Smooth muscle cell (in vitro differentiated cells): ENCODE measurements at regions not wholly inside any gene's neighbourhood (a gene's known extent, or its start where the extent isn't known, plus 50 kb on each side); places are given as distances from the start of the nearest gene placed in this dataset.

Experiments
- DNase-seq: peaks from one replicate; lab custom pipeline; 2025; ENCODE audit not compliant: unreplicated experiment; lab: John Stamatoyannopoulos, UW
- H2AFZ ChIP-seq: fragments of 200-600 bp; sonication (generic); 2 replicates; pipeline ENCODE4 v1.6.0; 2016; ENCODE audit warnings: antibody characterized with exemption, low read depth, mild to moderate bottlenecking
- H3F3A ChIP-seq: fragments of 200-600 bp; sonication (generic); 2 replicates; pipeline ENCODE4 v1.6.0; 2017; ENCODE audit warnings: antibody characterized with exemption, low read depth
- H3K27ac ChIP-seq: fragments of 200-600 bp; sonication (generic); 2 replicates; pipeline ENCODE4 v1.5.1; 2016; ENCODE audit warnings: low read depth, mild to moderate bottlenecking
- H3K27me3 ChIP-seq: fragments of 200-600 bp; sonication (generic); 2 replicates; pipeline ENCODE4 v1.6.1; 2016; ENCODE audit warnings: low read depth, mild to moderate bottlenecking
- H3K36me3 ChIP-seq: fragments of 200-600 bp; sonication (generic); 2 replicates; pipeline ENCODE4 v1.5.1; 2016; ENCODE audit warnings: low read depth
- H3K4me1 ChIP-seq: fragments of 200-600 bp; sonication (generic); 2 replicates; pipeline ENCODE4 v1.5.1; 2016; ENCODE audit warnings: low read depth
- H3K4me2 ChIP-seq: fragments of 200-600 bp; sonication (generic); 2 replicates; pipeline ENCODE4 v1.6.0; 2016; ENCODE audit warnings: mild to moderate bottlenecking
- H3K4me3 ChIP-seq: fragments of 200-600 bp; sonication (generic); 2 replicates; pipeline ENCODE4 v1.5.1; 2016; ENCODE audit warnings: mild to moderate bottlenecking
- H3K79me2 ChIP-seq: fragments of 200-600 bp; sonication (generic); 2 replicates; pipeline ENCODE4 v1.6.0; 2016; ENCODE audit warnings: low read depth, mild to moderate bottlenecking
- H3K9ac ChIP-seq: fragments of 200-600 bp; sonication (generic); 2 replicates; pipeline ENCODE4 v1.6.0; 2016; ENCODE audit warnings: low read depth
- H3K9me3 ChIP-seq: fragments of 200-600 bp; sonication (generic); replicated peaks from 2 replicates; pipeline ENCODE4 v1.5.1; 2016; ENCODE audit warnings: low read depth
- H4K20me1 ChIP-seq: fragments of 200-600 bp; sonication (generic); 2 replicates; pipeline ENCODE4 v1.6.0; 2016; ENCODE audit warnings: low read depth
- CTCF ChIP-seq: fragments of 200-600 bp; sonication (generic); IDR thresholded peaks from 2 replicates; pipeline ENCODE4 v1.5.1; 2017; ENCODE audit warnings: borderline replicate concordance, mild to moderate bottlenecking, antibody characterized with exemption; ENCODE audit not compliant: insufficient read depth, poor library complexity, severe bottlenecking
- WGBS: methylation state at CpG from one replicate; pipeline ENCODE4 v1.1.7; 2016; ENCODE audit warnings: low lambda C conversion rate; 5-methylcytosine and 5-hydroxymethylcytosine counted together

DNA sequence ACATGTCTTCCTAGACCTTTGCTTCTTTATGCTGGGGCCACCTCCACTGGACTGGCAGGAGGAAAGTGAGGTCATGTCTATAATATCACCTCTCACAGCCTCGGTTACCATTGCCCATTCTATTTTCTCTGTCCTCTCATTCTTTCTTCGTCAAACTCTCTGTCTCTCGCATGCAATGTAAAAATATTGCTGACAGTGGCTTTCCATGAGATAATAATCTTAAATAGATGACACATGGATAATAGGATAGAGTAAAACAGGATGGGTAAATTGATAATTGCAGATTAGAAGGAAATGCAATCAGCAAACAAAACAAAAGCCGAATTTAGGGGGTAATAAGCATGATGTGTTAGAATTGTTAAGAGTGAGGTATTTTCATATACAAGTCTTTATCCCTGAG lies 215.7 kb upstream of the PARD3B start:
- H3K4me3 ChIP-seq = no peak overlapping the region
- no peak for TF ChIP-seq CTCF
- 88% methylated on average over 4 of the region's 4 CpGs for WGBS
- no peaks in the 10 kb centered on the region for H4K20me1 ChIP-seq
- H3K27me3 ChIP-seq = no peaks in the 10 kb centered on the region
- H3K4me1 ChIP-seq = no peaks in the 10 kb centered on the region
- H3K27ac ChIP-seq = no peak overlapping the region
- no peak overlapping the region for H3K9ac ChIP-seq
- H3F3A ChIP-seq = no peaks in the 10 kb centered on the region
- no peak overlapping the region for H2AFZ ChIP-seq
- no peak for DNase-seq
- H3K36me3 ChIP-seq = no peaks in the 10 kb centered on the region
- no peak overlapping the region for H3K4me2 ChIP-seq
- H3K79me2 ChIP-seq = no peaks in the 10 kb centered on the region
- no peaks in the 10 kb centered on the region for H3K9me3 ChIP-seq

DNA sequence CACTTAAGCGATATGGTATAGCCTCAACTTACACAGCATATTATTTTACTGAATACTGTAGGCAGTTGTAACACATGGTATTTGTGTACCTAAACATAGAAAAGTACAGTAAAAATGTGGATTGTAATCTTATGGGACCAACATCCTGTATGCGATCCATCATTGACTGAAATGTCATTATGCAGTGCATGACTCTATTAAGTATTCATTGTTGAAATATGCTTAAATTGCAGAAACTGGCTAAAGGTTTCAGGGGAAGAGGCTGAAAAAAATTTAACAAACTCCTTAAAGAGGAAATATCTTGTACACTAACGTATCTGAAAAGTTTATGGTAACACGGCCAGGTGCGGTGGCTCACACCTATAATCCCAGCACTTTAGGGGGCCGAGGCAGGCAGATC lies 214.1 kb upstream of the PARD3B start:
- 91% methylated on average over 6 of the region's 6 CpGs for WGBS
- no peaks in the 10 kb centered on the region for H3K9me3 ChIP-seq
- no peaks in the 10 kb centered on the region for H3F3A ChIP-seq
- H3K9ac ChIP-seq = no peak overlapping the region
- H3K27ac ChIP-seq = no peak overlapping the region
- TF ChIP-seq CTCF = no peak
- H3K4me2 ChIP-seq = no peak overlapping the region
- no peaks in the 10 kb centered on the region for H3K36me3 ChIP-seq
- H3K4me3 ChIP-seq = no peak overlapping the region
- no peaks in the 10 kb centered on the region for H4K20me1 ChIP-seq
- H3K79me2 ChIP-seq = no peaks in the 10 kb centered on the region
- H2AFZ ChIP-seq = no peak overlapping the region
- peaks cover 7% of the 10 kb centered on the region for H3K4me1 ChIP-seq
- H3K27me3 ChIP-seq = no peaks in the 10 kb centered on the region
- no peak for DNase-seq

- Histone ChIP-seq H3K36me3 (no peaks in the 10 kb centered on the region), H3K4me3 (no peak overlapping the region), H2AFZ (no peak overlapping the region), H3K27ac (no peak overlapping the region), H3K9me3 (no peaks in the 10 kb centered on the region), H3F3A (no peaks in the 10 kb centered on the region), H3K4me1 (peaks cover 7% of the 10 kb centered on the region), H3K27me3 (no peaks in the 10 kb centered on the region), H4K20me1 (no peaks in the 10 kb centered on the region), H3K4me2 (no peak overlapping the region), H3K9ac (no peak overlapping the region), H3K79me2 (no peaks in the 10 kb centered on the region)
- WGBS = 92% methylated on average over 2 of the region's 2 CpGs
- no peak for TF ChIP-seq CTCF
- no peak for DNase-seq
Measured at GRCh38 chr2:204331988-204332387, 213.3 kb upstream of the PARD3B start.

- H3K4me1 ChIP-seq = peaks cover 7% of the 10 kb centered on the region
- TF ChIP-seq CTCF = no peak
- H3K4me2 ChIP-seq = no peak overlapping the region
- H3K9me3 ChIP-seq = no peaks in the 10 kb centered on the region
- H4K20me1 ChIP-seq = no peaks in the 10 kb centered on the region
- H3K79me2 ChIP-seq = no peaks in the 10 kb centered on the region
- no peaks in the 10 kb centered on the region for H3F3A ChIP-seq
- no peaks in the 10 kb centered on the region for H3K36me3 ChIP-seq
- H3K9ac ChIP-seq = no peak overlapping the region
- H2AFZ ChIP-seq = no peak overlapping the region
- no peaks in the 10 kb centered on the region for H3K27me3 ChIP-seq
- no peak for DNase-seq
- H3K27ac ChIP-seq = no peak overlapping the region
- H3K4me3 ChIP-seq = no peak overlapping the region
- WGBS = 75% methylated on average over 3 of the region's 3 CpGs
Measured at GRCh38 chr2:204332706-204333105, 212.6 kb upstream of the PARD3B start.
